OCI-LY1 (cell line): ENCODE measurements at regions not wholly inside any gene's neighbourhood (a gene's known extent, or its start where the extent isn't known, plus 50 kb on each side); places are given as distances from the start of the nearest gene placed in this dataset.

Experiments
- H2AFZ ChIP-seq: fragments of 200-600 bp; sonication (generic), shearing (Covaris generic); 2 replicates; pipeline ENCODE4 v1.6.0; 2014; ENCODE audit warnings: antibody characterized with exemption, mild to moderate bottlenecking, low read length
- H3F3A ChIP-seq: fragments of 200-600 bp; sonication (generic), shearing (Covaris generic); 2 replicates; pipeline ENCODE4 v1.6.0; 2014; ENCODE audit warnings: mild to moderate bottlenecking, antibody characterized with exemption, low read length, moderate library complexity; ENCODE audit not compliant: insufficient read depth
- H3K27ac ChIP-seq: fragments of 200-600 bp; sonication (generic); 2 replicates; pipeline ENCODE4 v1.5.1; 2014; ENCODE audit warnings: low read length, mixed run types, mild to moderate bottlenecking, low read depth; ENCODE audit not compliant: poor library complexity, severe bottlenecking
- H3K27me3 ChIP-seq: fragments of 200-600 bp; sonication (generic); 2 replicates; pipeline ENCODE4 v1.6.0; 2014; ENCODE audit warnings: antibody characterized with exemption, mild to moderate bottlenecking, low read length, moderate library complexity; ENCODE audit not compliant: insufficient read depth
- H3K36me3 ChIP-seq: fragments of 200-600 bp; sonication (generic); 2 replicates; pipeline ENCODE4 v1.6.1; 2014; ENCODE audit warnings: mild to moderate bottlenecking, antibody characterized with exemption, low read length, moderate library complexity, mixed read lengths; ENCODE audit not compliant: insufficient read depth
- H3K4me1 ChIP-seq: fragments of 200-600 bp; sonication (generic); 2 replicates; pipeline ENCODE4 v1.5.1; 2014; ENCODE audit warnings: mild to moderate bottlenecking, low read length, moderate library complexity; ENCODE audit not compliant: insufficient read depth, severe bottlenecking
- H3K4me2 ChIP-seq: fragments of 200-600 bp; sonication (generic), shearing (Covaris generic); 2 replicates; pipeline ENCODE4 v1.6.1; 2014; ENCODE audit warnings: low read length
- H3K4me3 ChIP-seq: fragments of 200-600 bp; sonication (generic); 2 replicates; pipeline ENCODE4 v1.5.1; 2014; ENCODE audit warnings: low read length, low read depth, mild to moderate bottlenecking, mixed read lengths; ENCODE audit not compliant: poor library complexity, severe bottlenecking
- H3K79me2 ChIP-seq: fragments of 200-600 bp; shearing (Covaris generic); 2 replicates; pipeline ENCODE4 v1.6.1; 2016; ENCODE audit warnings: mixed run types, low read length, mixed read lengths; ENCODE audit not compliant: insufficient read depth
- H3K9ac ChIP-seq: fragments of 200-600 bp; sonication (generic), shearing (Covaris generic); 2 replicates; pipeline ENCODE4 v1.6.1; 2014; ENCODE audit warnings: mild to moderate bottlenecking, low read length, mixed read lengths
- H3K9me2 ChIP-seq: fragments of 200-600 bp; sonication (generic), shearing (Covaris generic); 2 replicates; pipeline ENCODE4 v1.6.1; 2014; ENCODE audit warnings: low read depth, mild to moderate bottlenecking, low read length, mixed read lengths
- H3K9me3 ChIP-seq: fragments of 200-600 bp; shearing (Covaris generic); 2 replicates; pipeline ENCODE4 v1.6.1; 2014; ENCODE audit warnings: low read length, mixed read lengths
- H4K20me1 ChIP-seq: fragments of 200-600 bp; sonication (generic), shearing (Covaris generic); 2 replicates; pipeline ENCODE4 v1.6.0; 2016; ENCODE audit warnings: mild to moderate bottlenecking, low read length; ENCODE audit not compliant: insufficient read depth
- CTCF ChIP-seq: fragments of 200-600 bp; sonication (generic), shearing (Covaris generic); IDR thresholded peaks from 2 replicates; pipeline ENCODE4 v1.5.1; 2017; ENCODE audit warnings: mild to moderate bottlenecking, antibody characterized with exemption, low read length, moderate library complexity, mixed read lengths
- EZH2 ChIP-seq: fragments of 200-600 bp; sonication (generic), shearing (Covaris generic); IDR thresholded peaks from 2 replicates; pipeline ENCODE4 v1.8.0; 2017; ENCODE audit warnings: borderline replicate concordance, mixed run types, mild to moderate bottlenecking, antibody characterized with exemption, low read length, moderate library complexity, mixed read lengths

GRCh38 chr3:193914602-193915001, 221.3 kb upstream of the HES1 start:
- H3K9ac ChIP-seq, result no peak overlapping the region
- no peaks in the 10 kb centered on the region for H3K9me2 ChIP-seq
- no peak overlapping the region for H3K27ac ChIP-seq
- no peak overlapping the region for H2AFZ ChIP-seq
- no peaks in the 10 kb centered on the region for H3K9me3 ChIP-seq
- TF ChIP-seq CTCF, result no peak
- no peak for TF ChIP-seq EZH2
- H3K36me3 ChIP-seq, result no peaks in the 10 kb centered on the region
- H4K20me1 ChIP-seq, result no peaks in the 10 kb centered on the region
- no peaks in the 10 kb centered on the region for H3K4me1 ChIP-seq
- no peak overlapping the region for H3K4me3 ChIP-seq
- no peak overlapping the region for H3K4me2 ChIP-seq
- no peaks in the 10 kb centered on the region for H3K79me2 ChIP-seq
- H3K27me3 ChIP-seq, result no peaks in the 10 kb centered on the region
- H3F3A ChIP-seq, result no peaks in the 10 kb centered on the region

GRCh38 chr3:193915099-193915498, 220.8 kb upstream of the HES1 start:
- H3K9me3 ChIP-seq, result no peaks in the 10 kb centered on the region
- H3K27me3 ChIP-seq, result no peaks in the 10 kb centered on the region
- H4K20me1 ChIP-seq, result no peaks in the 10 kb centered on the region
- no peak overlapping the region for H2AFZ ChIP-seq
- H3K36me3 ChIP-seq, result no peaks in the 10 kb centered on the region
- no peaks in the 10 kb centered on the region for H3K4me1 ChIP-seq
- H3K9me2 ChIP-seq, result no peaks in the 10 kb centered on the region
- no peak overlapping the region for H3K9ac ChIP-seq
- H3K4me2 ChIP-seq, result no peak overlapping the region
- no peaks in the 10 kb centered on the region for H3F3A ChIP-seq
- TF ChIP-seq CTCF (no peak), EZH2 (no peak)
- H3K27ac ChIP-seq, result no peak overlapping the region
- no peaks in the 10 kb centered on the region for H3K79me2 ChIP-seq
- no peak overlapping the region for H3K4me3 ChIP-seq

GRCh38 chr3:193915613-193916012, 220.3 kb upstream of the HES1 start:
- Histone ChIP-seq H3K27me3 (no peaks in the 10 kb centered on the region), H4K20me1 (no peaks in the 10 kb centered on the region), H3K9me2 (no peaks in the 10 kb centered on the region), H3K4me1 (no peaks in the 10 kb centered on the region), H3K79me2 (no peaks in the 10 kb centered on the region), H3K4me2 (no peak overlapping the region), H3K4me3 (no peak overlapping the region), H3K27ac (no peak overlapping the region), H3K36me3 (no peaks in the 10 kb centered on the region), H2AFZ (no peak overlapping the region), H3F3A (no peaks in the 10 kb centered on the region), H3K9ac (no peak overlapping the region), H3K9me3 (no peaks in the 10 kb centered on the region)
- TF ChIP-seq EZH2 (no peak), CTCF (no peak)
